HCT116 (cell line): ENCODE measurements at regions not wholly inside any gene's neighbourhood (a gene's known extent, or its start where the extent isn't known, plus 50 kb on each side); places are given as distances from the start of the nearest gene placed in this dataset.

Source experiments
- ATAC-seq: fragments of 200-7000 bp; cut with Tn5 transposase; 2 replicates; pipeline ENCODE4 v1.9.1; 2020; ENCODE audit warnings: mild to moderate bottlenecking, moderate library complexity
- BruUV-seq: library from RNA; stranded (reverse); fragments of 400-500 nt; replicated peaks from 2 replicates; lab custom pipeline; 2021; lab: Mats Ljungman, UMichigan
- CTCF ChIA-PET: fragments of 300-600 bp; sonication (Branson Sonifier 250); formaldehyde crosslinking; loops from one replicate; lab custom pipeline; 2021; ENCODE audit warnings: antibody characterized with exemption; lab: Charles Lee
- POLR2A ChIA-PET: fragments of 300-600, 350-600 bp; sonication (Branson Sonifier 250); formaldehyde crosslinking; loops from one replicate; lab custom pipeline; 2021; ENCODE audit warnings: antibody characterized with exemption; lab: Charles Lee
- RAD21 ChIA-PET, 2 experiments: fragments of 300-600 bp; sonication (Branson Sonifier 250); formaldehyde crosslinking; loops; one replicate each; lab custom pipeline; 2023; ENCODE audit warnings: low total read pairs in 2 of 2; ENCODE audit not compliant: uncharacterized antibody in 2 of 2, unreplicated experiment in 2 of 2, low non-redundant PET in 1 of 2; lab: Charles Lee
- DNase-seq: peaks from one replicate; pipeline ENCODE4 v3.0.0-alpha.2; 2010; ENCODE audit warnings: low read depth, low spot score
- H2AFZ ChIP-seq: fragments of 200-600 bp; shearing (Covaris generic), sonication (generic); 2 replicates; pipeline ENCODE4 v1.6.1; 2017; ENCODE audit warnings: low read depth, mixed run types, mixed read lengths, antibody characterized with exemption, low read length; ENCODE audit not compliant: poor library complexity, severe bottlenecking
- H3K27ac ChIP-seq: 2 replicates; pipeline ENCODE4 v1.5.1; 2012; ENCODE audit warnings: low read depth, low read length
- H3K27me3 ChIP-seq: fragments of 200-600 bp; sonication (generic); 2 replicates; pipeline ENCODE4 v1.6.1; 2016; ENCODE audit warnings: mixed run types, low read length, mixed read lengths; ENCODE audit not compliant: insufficient read depth
- H3K36me3 ChIP-seq, 2 experiments: fragments of 200-500 bp in 1 of 2; fragments of 200-600 bp in 1 of 2; sonication (Bioruptor generic) in 1 of 2; sonication (generic) in 1 of 2; 2 replicates each; pipeline versions ENCODE4 v1.5.1 to v1.6.1; 2014 to 2016; ENCODE audit warnings: low read length in 2 of 2, inconsistent platforms in 1 of 2, mixed read lengths in 1 of 2, mixed run types in 1 of 2; ENCODE audit not compliant: insufficient read depth in 2 of 2, control insufficient read depth in 1 of 2
- H3K4me1 ChIP-seq, 2 experiments: fragments of 200-600 bp in 1 of 2; sonication (generic) in 1 of 2; 2 replicates each; pipeline versions ENCODE4 v1.5.1 to v1.6.1; 2012 to 2017; ENCODE audit warnings: low read length in 2 of 2, inconsistent platforms in 1 of 2, mild to moderate bottlenecking in 1 of 2, mixed read lengths in 1 of 2, mixed run types in 1 of 2, moderate library complexity in 1 of 2; ENCODE audit not compliant: insufficient read depth in 2 of 2, control insufficient read depth in 1 of 2
- H3K4me2 ChIP-seq: fragments of 200-600 bp; sonication (generic); 2 replicates; pipeline ENCODE4 v1.6.1; 2017; ENCODE audit warnings: mixed run types, low read length, mixed read lengths
- H3K4me3 ChIP-seq, 2 experiments: fragments of 200-600 bp in 1 of 2; sonication (generic) in 1 of 2; replicated peaks in 1 of 2; 2 replicates each; pipeline ENCODE4 v1.5.1; 2011 to 2016; ENCODE audit warnings: low read length in 2 of 2, control low read depth in 1 of 2, low read depth in 1 of 2, mild to moderate bottlenecking in 1 of 2, mixed read lengths in 1 of 2, mixed run types in 1 of 2
- H3K79me2 ChIP-seq: fragments of 200-600 bp; sonication (generic); 2 replicates; pipeline ENCODE4 v1.6.1; 2017; ENCODE audit warnings: mild to moderate bottlenecking, mixed run types, low read length, moderate library complexity, mixed read lengths; ENCODE audit not compliant: insufficient read depth
- H3K9ac ChIP-seq: fragments of 200-600 bp; sonication (generic); 2 replicates; pipeline ENCODE4 v1.6.1; 2016; ENCODE audit warnings: low read length, mixed read lengths
- H3K9me2 ChIP-seq: fragments of 200-600 bp; sonication (generic), shearing (Covaris generic); 2 replicates; pipeline ENCODE4 v1.6.1; 2017; ENCODE audit warnings: mixed run types, mild to moderate bottlenecking, moderate library complexity; ENCODE audit not compliant: insufficient read depth
- H3K9me3 ChIP-seq, 2 experiments: fragments of 200-500 bp in 1 of 2; fragments of 200-600 bp in 1 of 2; sonication (Bioruptor generic) in 1 of 2; sonication (generic) in 1 of 2; 2 replicates each; pipeline ENCODE4 v1.6.1; 2014 to 2017; ENCODE audit warnings: low read length in 2 of 2, mixed read lengths in 2 of 2, inconsistent platforms in 1 of 2, low read depth in 1 of 2, mild to moderate bottlenecking in 1 of 2, mixed run types in 1 of 2, moderate library complexity in 1 of 2; ENCODE audit not compliant: control insufficient read depth in 1 of 2, insufficient read depth in 1 of 2
- H4K20me1 ChIP-seq: fragments of 200-600 bp; sonication (generic), shearing (Covaris generic); 2 replicates; pipeline ENCODE4 v1.6.1; 2017; ENCODE audit warnings: mixed run types, mild to moderate bottlenecking, moderate library complexity; ENCODE audit not compliant: insufficient read depth
- ATF3 ChIP-seq: IDR thresholded peaks from 2 replicates; pipeline ENCODE4 v1.6.1; 2012
- EGR1 ChIP-seq: IDR thresholded peaks from 2 replicates; pipeline ENCODE4 v1.6.1; 2012; ENCODE audit warnings: low read depth
- EZH2 ChIP-seq: fragments of 200-600 bp; sonication (generic); IDR thresholded peaks from 2 replicates; pipeline ENCODE4 v1.6.1; 2017; ENCODE audit warnings: antibody characterized with exemption, mixed run types
- EZH2phosphoT487 ChIP-seq: fragments of 200-600 bp; IDR thresholded peaks from 2 replicates; pipeline ENCODE4 v1.6.1; 2018; ENCODE audit warnings: antibody characterized with exemption, borderline replicate concordance
- FOSL1 ChIP-seq: IDR thresholded peaks from 2 replicates; pipeline ENCODE4 v1.6.1; 2012; ENCODE audit warnings: low read depth
- JUND ChIP-seq: IDR thresholded peaks from 2 replicates; pipeline ENCODE4 v1.6.1; 2012
- POLR2AphosphoS5 ChIP-seq: IDR thresholded peaks from 2 replicates; pipeline ENCODE4 v1.6.1; 2011; ENCODE audit warnings: mild to moderate bottlenecking, low read depth, low read length, moderate library complexity
- TCF7L2 ChIP-seq: IDR thresholded peaks from 2 replicates; pipeline ENCODE4 v1.7.0; 2011; ENCODE audit warnings: borderline replicate concordance, inconsistent platforms; ENCODE audit not compliant: insufficient read depth, insufficient read length; ENCODE audit errors: extremely low read depth
- YY1 ChIP-seq: IDR thresholded peaks from 2 replicates; pipeline ENCODE4 v1.6.1; 2011; ENCODE audit warnings: low read length, low read depth, moderate library complexity, mild to moderate bottlenecking; ENCODE audit not compliant: insufficient replicate concordance; ENCODE audit errors: extremely low read depth
- ZFX ChIP-seq: fragments of 450-650 bp; IDR thresholded peaks from 2 replicates; pipeline ENCODE4 v1.6.1; 2017
- intact Hi-C: fragments of 100-400 bp; cut with micrococcal nuclease; formaldehyde crosslinking; loops from 2 replicates; pipeline ENCODE4 v1.10.0; 2022
- TF ChIP-seq, protein P1 (sequence below): IDR thresholded peaks from 2 replicates; pipeline ENCODE4 v1.6.1; 2012
- TF ChIP-seq, protein P2 (sequence below): IDR thresholded peaks from 2 replicates; pipeline ENCODE4 v1.6.1; 2012; ENCODE audit warnings: low read depth

DNA sequence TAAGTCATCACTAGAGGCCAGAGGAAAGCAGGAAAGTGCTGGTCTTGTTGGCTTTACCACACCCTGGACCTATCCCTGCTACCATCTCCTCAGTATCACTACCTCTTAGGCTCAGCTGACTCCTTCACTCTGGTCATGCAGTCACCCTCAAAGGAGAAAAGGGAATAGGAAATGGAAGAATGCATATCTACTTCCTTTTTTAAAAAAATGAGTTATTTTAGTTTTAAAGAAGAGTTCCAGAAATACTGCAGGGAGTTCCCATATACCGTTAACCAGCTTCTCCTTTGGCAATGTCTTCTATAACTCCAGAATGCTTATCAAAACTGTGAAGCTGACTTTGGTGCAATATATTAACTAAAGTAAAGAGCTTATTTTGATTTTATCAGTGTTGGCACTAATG lies 688.6 kb downstream of the DIPK2A start (continued):
- TF ChIP-seq FOSL1 (no peak), EZH2 (no peak), JUND (no peak), TCF7L2 (no peak)

GRCh38 chr3:144662729-144663128 lies 691.1 kb downstream of the DIPK2A start:
- peaks cover 0 to 3% of the 10 kb centered on the region in 2 experiments; a peak in 1 of 4 replicates for H3K9me3 ChIP-seq
- H4K20me1 ChIP-seq, result no peaks in the 10 kb centered on the region
- ChIA-PET POLR2A (no interaction called here), CTCF (no interaction called here), RAD21 (no interaction called here)
- ATAC-seq (no peak), DNase-seq (no peak)
- intact Hi-C loops, result no loop called here
- H3K4me3 ChIP-seq, result no peak overlapping the region
- H3K36me3 ChIP-seq, result no peaks in the 10 kb centered on the region
- H3K27ac ChIP-seq, result no peak overlapping the region
- BruUV-seq, result no TSS peak
- no peak overlapping the region for H3K9ac ChIP-seq
- no peaks in the 10 kb centered on the region for H3K9me2 ChIP-seq
- no peaks in the 10 kb centered on the region for H3K27me3 ChIP-seq
- H3K4me1 ChIP-seq, result no peaks in the 10 kb centered on the region
- no peak overlapping the region for H2AFZ ChIP-seq
- H3K4me2 ChIP-seq, result no peak overlapping the region
- H3K79me2 ChIP-seq, result no peaks in the 10 kb centered on the region
- TF ChIP-seq, protein P1, sequence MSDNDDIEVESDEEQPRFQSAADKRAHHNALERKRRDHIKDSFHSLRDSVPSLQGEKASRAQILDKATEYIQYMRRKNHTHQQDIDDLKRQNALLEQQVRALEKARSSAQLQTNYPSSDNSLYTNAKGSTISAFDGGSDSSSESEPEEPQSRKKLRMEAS, result no peak
- TF ChIP-seq FOSL1 (no peak), ATF3 (no peak), EZH2phosphoT487 (no peak), TCF7L2 (no peak), ZFX (no peak), YY1 (no peak), EGR1 (no peak), POLR2AphosphoS5 (no peak)
- TF ChIP-seq, protein P2, sequence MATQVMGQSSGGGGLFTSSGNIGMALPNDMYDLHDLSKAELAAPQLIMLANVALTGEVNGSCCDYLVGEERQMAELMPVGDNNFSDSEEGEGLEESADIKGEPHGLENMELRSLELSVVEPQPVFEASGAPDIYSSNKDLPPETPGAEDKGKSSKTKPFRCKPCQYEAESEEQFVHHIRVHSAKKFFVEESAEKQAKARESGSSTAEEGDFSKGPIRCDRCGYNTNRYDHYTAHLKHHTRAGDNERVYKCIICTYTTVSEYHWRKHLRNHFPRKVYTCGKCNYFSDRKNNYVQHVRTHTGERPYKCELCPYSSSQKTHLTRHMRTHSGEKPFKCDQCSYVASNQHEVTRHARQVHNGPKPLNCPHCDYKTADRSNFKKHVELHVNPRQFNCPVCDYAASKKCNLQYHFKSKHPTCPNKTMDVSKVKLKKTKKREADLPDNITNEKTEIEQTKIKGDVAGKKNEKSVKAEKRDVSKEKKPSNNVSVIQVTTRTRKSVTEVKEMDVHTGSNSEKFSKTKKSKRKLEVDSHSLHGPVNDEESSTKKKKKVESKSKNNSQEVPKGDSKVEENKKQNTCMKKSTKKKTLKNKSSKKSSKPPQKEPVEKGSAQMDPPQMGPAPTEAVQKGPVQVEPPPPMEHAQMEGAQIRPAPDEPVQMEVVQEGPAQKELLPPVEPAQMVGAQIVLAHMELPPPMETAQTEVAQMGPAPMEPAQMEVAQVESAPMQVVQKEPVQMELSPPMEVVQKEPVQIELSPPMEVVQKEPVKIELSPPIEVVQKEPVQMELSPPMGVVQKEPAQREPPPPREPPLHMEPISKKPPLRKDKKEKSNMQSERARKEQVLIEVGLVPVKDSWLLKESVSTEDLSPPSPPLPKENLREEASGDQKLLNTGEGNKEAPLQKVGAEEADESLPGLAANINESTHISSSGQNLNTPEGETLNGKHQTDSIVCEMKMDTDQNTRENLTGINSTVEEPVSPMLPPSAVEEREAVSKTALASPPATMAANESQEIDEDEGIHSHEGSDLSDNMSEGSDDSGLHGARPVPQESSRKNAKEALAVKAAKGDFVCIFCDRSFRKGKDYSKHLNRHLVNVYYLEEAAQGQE, result no peak
